NOMO-1 (cell line): ENCODE measurements at regions not wholly inside any gene's neighbourhood (a gene's known extent, or its start where the extent isn't known, plus 50 kb on each side); places are given as distances from the start of the nearest gene placed in this dataset.

Experiments
- DNase-seq, 2 experiments: peaks; one replicate each; lab custom pipeline; 2025; ENCODE audit not compliant: unreplicated experiment in 2 of 2; lab: John Stamatoyannopoulos, UW

GRCh38 chr11:71055925-71056324 is 196.5 kb downstream of the SHANK2 start:
- no peak for DNase-seq
